Trophoblast cell (in vitro differentiated cells and primary cell): ENCODE measurements at regions not wholly inside any gene's neighbourhood (a gene's known extent, or its start where the extent isn't known, plus 50 kb on each side); places are given as distances from the start of the nearest gene placed in this dataset.

Experiments used
- DNase-seq, 2 donors: peaks; one replicate each; pipeline ENCODE4 v3.0.0-alpha.2; 2016
- H2AFZ ChIP-seq: 2 replicates; pipeline ENCODE4 v1.6.1; 2013; ENCODE audit warnings: low read length, moderate library complexity, mild to moderate bottlenecking; ENCODE audit not compliant: insufficient read depth, poor library complexity
- H2AK5ac ChIP-seq: 2 replicates; pipeline ENCODE4 v1.6.1; 2013; ENCODE audit warnings: mild to moderate bottlenecking, low read length
- H2BK120ac ChIP-seq: 2 replicates; pipeline ENCODE4 v1.6.1; 2013; ENCODE audit warnings: low read length, mild to moderate bottlenecking, moderate library complexity; ENCODE audit not compliant: insufficient read depth, poor library complexity
- H2BK12ac ChIP-seq: 2 replicates; pipeline ENCODE4 v1.6.1; 2013; ENCODE audit warnings: mild to moderate bottlenecking, low read length, moderate library complexity
- H2BK5ac ChIP-seq: 2 replicates; pipeline ENCODE4 v1.6.1; 2013; ENCODE audit warnings: low read length, low read depth, moderate library complexity, mild to moderate bottlenecking; ENCODE audit not compliant: poor library complexity
- H3K14ac ChIP-seq: 2 replicates; pipeline ENCODE4 v1.6.1; 2013; ENCODE audit warnings: mild to moderate bottlenecking, low read length
- H3K18ac ChIP-seq: 2 replicates; pipeline ENCODE4 v1.6.1; 2013; ENCODE audit warnings: mild to moderate bottlenecking, low read length
- H3K23ac ChIP-seq: 2 replicates; pipeline ENCODE4 v1.6.1; 2013; ENCODE audit warnings: low read length
- H3K27ac ChIP-seq: 2 replicates; pipeline ENCODE4 v1.5.1; 2013; ENCODE audit warnings: low read depth, mild to moderate bottlenecking, inconsistent platforms, low read length, moderate library complexity
- H3K27me3 ChIP-seq: 2 replicates; pipeline ENCODE4 v1.6.1; 2013; ENCODE audit warnings: inconsistent platforms, mild to moderate bottlenecking, low read length, moderate library complexity; ENCODE audit not compliant: insufficient read depth
- H3K36me3 ChIP-seq, 2 experiments: 1 replicate in 1 of 2; 2 replicates in 1 of 2; pipeline ENCODE4 v1.6.1; 2013; ENCODE audit warnings: low read length in 2 of 2, mild to moderate bottlenecking in 2 of 2, moderate library complexity in 1 of 2; ENCODE audit not compliant: insufficient read depth in 2 of 2, control insufficient read depth in 1 of 2
- H3K4ac ChIP-seq: 2 replicates; pipeline ENCODE4 v1.6.1; 2013; ENCODE audit warnings: low read depth, mild to moderate bottlenecking, low read length, moderate library complexity
- H3K4me1 ChIP-seq, 2 experiments: 1 replicate in 1 of 2; 2 replicates in 1 of 2; pipeline ENCODE4 v1.6.1; 2013; ENCODE audit warnings: low read length in 2 of 2, mild to moderate bottlenecking in 2 of 2, moderate library complexity in 1 of 2; ENCODE audit not compliant: insufficient read depth in 2 of 2, control insufficient read depth in 1 of 2
- H3K4me2 ChIP-seq: 2 replicates; pipeline ENCODE4 v1.6.1; 2013; ENCODE audit warnings: inconsistent platforms, mild to moderate bottlenecking, low read length, moderate library complexity
- H3K4me3 ChIP-seq: 2 replicates; pipeline ENCODE4 v1.5.1; 2013; ENCODE audit warnings: mild to moderate bottlenecking, low read depth, low read length, inconsistent platforms
- H3K79me1 ChIP-seq: one replicate; pipeline ENCODE4 v1.6.1; 2013; ENCODE audit warnings: low read length
- H3K79me2 ChIP-seq: 2 replicates; pipeline ENCODE4 v1.6.1; 2013; ENCODE audit warnings: low read length, mild to moderate bottlenecking; ENCODE audit not compliant: control insufficient read depth, insufficient read depth, poor library complexity
- H3K9ac ChIP-seq: 2 replicates; pipeline ENCODE4 v1.6.1; 2013; ENCODE audit warnings: mild to moderate bottlenecking, low read length
- H3K9me3 ChIP-seq: 2 replicates; pipeline ENCODE4 v1.6.1; 2013; ENCODE audit warnings: low read depth, mild to moderate bottlenecking, control low read depth, inconsistent platforms, low read length; ENCODE audit not compliant: insufficient read depth
- H4K12ac ChIP-seq: 2 replicates; pipeline ENCODE4 v1.6.1; 2013; ENCODE audit warnings: low read depth, mild to moderate bottlenecking, low read length, moderate library complexity
- H4K8ac ChIP-seq: 2 replicates; pipeline ENCODE4 v1.6.1; 2013; ENCODE audit warnings: low read depth, mild to moderate bottlenecking, low read length, moderate library complexity
- H4K91ac ChIP-seq: one replicate; pipeline ENCODE4 v1.6.1; 2013; ENCODE audit warnings: low read depth, mild to moderate bottlenecking, low read length, moderate library complexity
- WGBS: extraction: QIAGEN DNeasy Blood & Tissue Kit; methylation state at CpG from one replicate; pipeline ENCODE4 v1.1.7; 2013; ENCODE audit warnings: missing lambda C conversion rate; ENCODE audit not compliant: insufficient read length, insufficient coverage; ENCODE audit errors: extremely low coverage; 5-methylcytosine and 5-hydroxymethylcytosine counted together

- no peak overlapping the region for H3K4me2 ChIP-seq
- no peaks in the 10 kb centered on the region for H3K36me3 ChIP-seq
- H3K27ac ChIP-seq, result no peak overlapping the region
- no peak overlapping the region for H3K4me3 ChIP-seq
- H2BK5ac ChIP-seq, result no peak overlapping the region
- DNase-seq, result no peak
- H3K23ac ChIP-seq, result no peak overlapping the region
- H3K4me1 ChIP-seq, result no peaks in the 10 kb centered on the region
- no peak overlapping the region for H2BK12ac ChIP-seq
- no peak overlapping the region for H4K12ac ChIP-seq
- H2BK120ac ChIP-seq, result no peak overlapping the region
- H3K18ac ChIP-seq, result no peak overlapping the region
- no peaks in the 10 kb centered on the region for H3K79me1 ChIP-seq
- H3K9ac ChIP-seq, result no peak overlapping the region
- WGBS, result no CpG with 5 or more reads among the region's 6 CpGs
- no peak overlapping the region for H4K8ac ChIP-seq
- H2AFZ ChIP-seq, result no peak overlapping the region
- H3K9me3 ChIP-seq, result no peaks in the 10 kb centered on the region
- no peak overlapping the region for H3K4ac ChIP-seq
- no peak overlapping the region for H2AK5ac ChIP-seq
- H3K14ac ChIP-seq, result no peak overlapping the region
- no peaks in the 10 kb centered on the region for H3K79me2 ChIP-seq
- H3K27me3 ChIP-seq, result no peaks in the 10 kb centered on the region
- H4K91ac ChIP-seq, result no peak overlapping the region
These were observed 196.1 kb upstream of the LHX5 start for GRCh38 chr12:113667676-113668356.

- Histone ChIP-seq H3K36me3 (no peaks in the 10 kb centered on the region), H2BK5ac (no peak overlapping the region), H3K79me1 (no peaks in the 10 kb centered on the region), H2AK5ac (no peak overlapping the region), H3K9me3 (no peaks in the 10 kb centered on the region), H3K4me3 (no peak overlapping the region), H3K18ac (no peak overlapping the region), H3K14ac (no peak overlapping the region), H3K27me3 (no peaks in the 10 kb centered on the region), H2BK12ac (no peak overlapping the region), H4K12ac (no peak overlapping the region), H3K27ac (no peak overlapping the region), H3K23ac (no peak overlapping the region), H3K4ac (no peak overlapping the region), H2AFZ (no peak overlapping the region), H4K91ac (no peak overlapping the region), H3K9ac (no peak overlapping the region), H3K79me2 (no peaks in the 10 kb centered on the region), H2BK120ac (no peak overlapping the region), H3K4me2 (no peak overlapping the region), H4K8ac (no peak overlapping the region), H3K4me1 (no peaks in the 10 kb centered on the region)
- no CpG with 5 or more reads among the region's 1 CpG for WGBS
- DNase-seq, result no peak
These were observed 195.4 kb upstream of the LHX5 start for GRCh38 chr12:113667095-113667494.

- no CpG with 5 or more reads among the region's 6 CpGs for WGBS
- H2AFZ ChIP-seq, result no peak overlapping the region
- H3K4ac ChIP-seq, result no peak overlapping the region
- H3K9me3 ChIP-seq, result no peaks in the 10 kb centered on the region
- no peak overlapping the region for H2AK5ac ChIP-seq
- no peak for DNase-seq
- no peak overlapping the region for H3K18ac ChIP-seq
- no peak overlapping the region for H3K14ac ChIP-seq
- H3K23ac ChIP-seq, result no peak overlapping the region
- no peak overlapping the region for H2BK5ac ChIP-seq
- H3K4me1 ChIP-seq, result no peaks in the 10 kb centered on the region
- H2BK120ac ChIP-seq, result no peak overlapping the region
- H3K36me3 ChIP-seq, result no peaks in the 10 kb centered on the region
- no peak overlapping the region for H3K4me2 ChIP-seq
- H4K8ac ChIP-seq, result no peak overlapping the region
- H3K27ac ChIP-seq, result no peak overlapping the region
- no peak overlapping the region for H2BK12ac ChIP-seq
- H3K79me1 ChIP-seq, result no peaks in the 10 kb centered on the region
- no peak overlapping the region for H3K9ac ChIP-seq
- H3K27me3 ChIP-seq, result no peaks in the 10 kb centered on the region
- no peak overlapping the region for H3K4me3 ChIP-seq
- no peak overlapping the region for H4K12ac ChIP-seq
- no peak overlapping the region for H4K91ac ChIP-seq
- no peaks in the 10 kb centered on the region for H3K79me2 ChIP-seq
These were observed 194.6 kb upstream of the LHX5 start for GRCh38 chr12:113666223-113666622.

- Histone ChIP-seq H4K8ac (no peak overlapping the region), H4K12ac (no peak overlapping the region), H3K23ac (no peak overlapping the region), H3K9ac (no peak overlapping the region), H3K36me3 (no peaks in the 10 kb centered on the region), H3K4me3 (no peak overlapping the region), H2BK5ac (no peak overlapping the region), H3K27me3 (no peaks in the 10 kb centered on the region), H3K4ac (no peak overlapping the region), H2BK120ac (no peak overlapping the region), H3K4me2 (no peak overlapping the region), H3K4me1 (no peaks in the 10 kb centered on the region), H2BK12ac (no peak overlapping the region), H3K79me2 (no peaks in the 10 kb centered on the region), H3K9me3 (no peaks in the 10 kb centered on the region), H2AK5ac (no peak overlapping the region), H3K79me1 (no peaks in the 10 kb centered on the region), H3K27ac (no peak overlapping the region), H3K14ac (no peak overlapping the region), H4K91ac (no peak overlapping the region), H3K18ac (no peak overlapping the region), H2AFZ (no peak overlapping the region)
- 100% methylated on average over 2 of the region's 4 CpGs for WGBS
- DNase-seq, result no peak
These were observed 193.8 kb upstream of the LHX5 start for GRCh38 chr12:113665457-113665856.
